Ovary (tissue), 7 donors: ENCODE measurements at regions not wholly inside any gene's neighbourhood (a gene's known extent, or its start where the extent isn't known, plus 50 kb on each side); places are given as distances from the start of the nearest gene placed in this dataset.

Experiments used
- DNase-seq, 5 donors: peaks; one replicate each; pipeline ENCODE4 v3.0.0-alpha.2; 2019 to 2020
- H3K27ac ChIP-seq, 2 donors: fragments of 200-600 bp; one replicate each; pipeline versions ENCODE4 v1.5.1 to v1.8.0; 2019 to 2022
- H3K27me3 ChIP-seq: fragments of 200-600 bp; one replicate; pipeline ENCODE4 v1.8.0; 2022
- H3K36me3 ChIP-seq: fragments of 200-600 bp; sonication (generic); one replicate; pipeline ENCODE4 v1.5.1; 2019
- H3K4me1 ChIP-seq: one replicate; pipeline ENCODE4 v1.8.1; 2013; ENCODE audit warnings: mild to moderate bottlenecking, moderate library complexity; ENCODE audit not compliant: insufficient read depth
- H3K4me3 ChIP-seq: fragments of 200-600 bp; sonication (generic); one replicate; pipeline ENCODE4 v1.5.1; 2017
- H3K9me3 ChIP-seq, 2 donors: fragments of 200-600 bp in 1 of 2; sonication (generic) in 1 of 2; one replicate each; pipeline versions ENCODE4 v1.5.1 to v1.8.1; 2013 to 2019; ENCODE audit warnings: mild to moderate bottlenecking in 1 of 2, moderate library complexity in 1 of 2
- EP300 ChIP-seq: sonication (generic); formaldehyde crosslinking; IDR thresholded peaks from one replicate; pipeline ENCODE4 v1.6.1; 2017; ENCODE audit warnings: antibody characterized with exemption
- POLR2A ChIP-seq: fragments of 450-650 bp; IDR thresholded peaks from one replicate; pipeline ENCODE4 v1.6.1; 2017; ENCODE audit warnings: antibody characterized with exemption, mild to moderate bottlenecking, moderate library complexity
- WGBS, 3 donors: extraction: QIAGEN DNeasy Blood & Tissue Kit in 1 of 3; methylation state at CpG; one replicate each; pipeline versions ENCODE4 v1.1.5 to v1.1.7; 2013 to 2017; 5-methylcytosine and 5-hydroxymethylcytosine counted together
- intact Hi-C, 4 donors: fragments of 100-400 bp; cut with DNase I; formaldehyde crosslinking; loops; one replicate each; pipeline versions ENCODE4 v1.11.0 to v1.15.1; 2022 to 2023
- TF ChIP-seq, protein P1 (sequence below), 3 donors: fragments of 450-650 bp in 2 of 3; fragments of 200-600 bp in 1 of 3; IDR thresholded peaks; one replicate each; pipeline versions ENCODE4 v1.5.1 to v1.8.0; 2016 to 2022; ENCODE audit warnings: antibody characterized with exemption in 3 of 3, mild to moderate bottlenecking in 1 of 3
- donor health status: DM: no; HTN: no; CAD: no; lungs with moderate emphysema.
- donor health status: DM: no; HTN: no; CAD: no.
- donor health status: Bipolar disorder and iron deficiency.
- donor health status: DM: no; HTN: no; CAD: no.
- donor health status: DM: yes; HTN: yes; CAD: no.

DNA sequence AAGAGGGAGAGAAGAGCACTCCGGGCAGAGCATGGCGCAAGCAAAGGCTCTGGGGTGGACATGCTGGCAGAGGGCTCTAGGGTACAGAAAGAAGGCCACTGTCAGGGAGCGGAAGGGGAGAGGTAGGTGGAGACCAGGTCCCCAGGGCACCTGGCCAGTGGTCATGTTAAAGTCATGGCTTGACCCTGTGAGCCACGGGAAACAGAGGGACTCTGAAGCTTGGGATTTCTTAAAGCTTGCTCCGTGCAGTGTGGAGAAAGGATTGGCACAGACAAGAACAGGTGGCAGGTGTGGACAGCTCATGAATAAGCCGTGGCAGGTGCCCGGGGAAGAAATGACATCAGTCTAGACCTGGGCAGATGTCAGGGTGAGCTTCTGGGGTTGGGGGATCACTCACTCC lies 413.8 kb downstream of the BCL11B start:
- WGBS, 3 donors = 83 to 95% (median 91%) methylated on average over 7 of the region's 7 CpGs
- H3K36me3 ChIP-seq = no peaks in the 10 kb centered on the region
- intact Hi-C loops = no loop called here

DNA sequence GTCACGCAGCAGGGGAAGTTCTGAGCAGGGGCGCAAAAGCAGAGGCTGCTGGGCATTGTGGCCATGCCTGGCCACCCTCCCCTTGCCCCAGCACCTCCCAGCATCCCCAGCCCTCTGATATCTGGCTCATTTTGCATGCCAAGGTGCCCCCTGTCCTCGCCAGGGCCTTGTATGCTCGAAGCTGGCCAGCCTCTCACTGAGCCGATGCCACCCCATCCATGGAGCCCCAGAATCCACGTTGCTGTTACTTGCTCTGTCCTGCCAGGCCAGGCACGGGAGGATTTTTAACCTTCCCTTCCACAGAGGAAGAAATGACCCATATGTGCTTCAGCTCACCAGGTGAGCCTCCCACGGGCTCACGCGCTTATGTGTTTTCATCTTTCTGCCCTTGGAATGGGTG lies 413.4 kb downstream of the BCL11B start:
- no peaks in the 10 kb centered on the region for H3K4me1 ChIP-seq
- 83 to 88% (median 87%) methylated on average over 10 of the region's 10 CpGs for WGBS, 3 donors
- H3K27me3 ChIP-seq = no peaks in the 10 kb centered on the region
- no peaks in the 10 kb centered on the region for H3K9me3 ChIP-seq
- no peak for DNase-seq
- no peak overlapping the region for H3K27ac ChIP-seq
- no peaks in the 10 kb centered on the region for H3K36me3 ChIP-seq
- no peak overlapping the region for H3K4me3 ChIP-seq
- TF ChIP-seq, protein P1, sequence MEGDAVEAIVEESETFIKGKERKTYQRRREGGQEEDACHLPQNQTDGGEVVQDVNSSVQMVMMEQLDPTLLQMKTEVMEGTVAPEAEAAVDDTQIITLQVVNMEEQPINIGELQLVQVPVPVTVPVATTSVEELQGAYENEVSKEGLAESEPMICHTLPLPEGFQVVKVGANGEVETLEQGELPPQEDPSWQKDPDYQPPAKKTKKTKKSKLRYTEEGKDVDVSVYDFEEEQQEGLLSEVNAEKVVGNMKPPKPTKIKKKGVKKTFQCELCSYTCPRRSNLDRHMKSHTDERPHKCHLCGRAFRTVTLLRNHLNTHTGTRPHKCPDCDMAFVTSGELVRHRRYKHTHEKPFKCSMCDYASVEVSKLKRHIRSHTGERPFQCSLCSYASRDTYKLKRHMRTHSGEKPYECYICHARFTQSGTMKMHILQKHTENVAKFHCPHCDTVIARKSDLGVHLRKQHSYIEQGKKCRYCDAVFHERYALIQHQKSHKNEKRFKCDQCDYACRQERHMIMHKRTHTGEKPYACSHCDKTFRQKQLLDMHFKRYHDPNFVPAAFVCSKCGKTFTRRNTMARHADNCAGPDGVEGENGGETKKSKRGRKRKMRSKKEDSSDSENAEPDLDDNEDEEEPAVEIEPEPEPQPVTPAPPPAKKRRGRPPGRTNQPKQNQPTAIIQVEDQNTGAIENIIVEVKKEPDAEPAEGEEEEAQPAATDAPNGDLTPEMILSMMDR (IDR thresholded peaks at IDR 0.05) = no peak
- intact Hi-C loops = no loop called here

More for the DNA sequence above, 413.8 kb downstream of the BCL11B start:
- no peaks in the 10 kb centered on the region for H3K9me3 ChIP-seq
- no peak overlapping the region for H3K27ac ChIP-seq
- no peak for DNase-seq
- TF ChIP-seq, protein P1 (IDR thresholded peaks at IDR 0.05) = no peak
- TF ChIP-seq POLR2A = no peak
- no peaks in the 10 kb centered on the region for H3K4me1 ChIP-seq
- no peak overlapping the region for H3K4me3 ChIP-seq
- H3K27me3 ChIP-seq = no peaks in the 10 kb centered on the region

DNA sequence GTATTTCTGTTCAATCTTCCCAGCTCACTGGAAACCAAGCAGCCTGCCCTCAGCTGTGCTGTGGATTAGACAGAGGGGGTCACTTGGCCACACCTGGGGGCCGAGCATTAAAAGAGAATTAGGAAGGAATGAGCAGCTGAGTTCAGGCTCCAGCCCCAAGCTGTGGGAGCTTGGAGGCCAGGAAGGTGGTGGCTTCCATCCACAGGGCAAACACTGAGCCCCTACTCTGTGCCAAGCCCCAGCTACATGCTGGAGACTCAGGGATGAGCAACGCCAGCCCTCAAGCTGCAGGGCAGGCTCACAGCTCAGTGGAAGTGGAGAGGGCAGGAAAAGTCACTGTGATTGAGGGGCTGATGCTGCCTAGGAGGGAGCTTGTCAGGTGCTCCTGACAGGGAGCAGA lies 412.7 kb downstream of the BCL11B start:
- Histone ChIP-seq H3K36me3 (no peaks in the 10 kb centered on the region), H3K4me1 (no peaks in the 10 kb centered on the region), H3K27me3 (no peaks in the 10 kb centered on the region), H3K4me3 (no peak overlapping the region), H3K27ac (no peak overlapping the region), H3K9me3 (no peaks in the 10 kb centered on the region)
- 79 to 87% (median 82%) methylated on average over 2 of the region's 2 CpGs for WGBS, 3 donors
- TF ChIP-seq, protein P1 (IDR thresholded peaks at IDR 0.05) = no peak
- TF ChIP-seq POLR2A (no peak), EP300 (no peak)
- intact Hi-C loops = no loop called here
- DNase-seq = no peak

DNA sequence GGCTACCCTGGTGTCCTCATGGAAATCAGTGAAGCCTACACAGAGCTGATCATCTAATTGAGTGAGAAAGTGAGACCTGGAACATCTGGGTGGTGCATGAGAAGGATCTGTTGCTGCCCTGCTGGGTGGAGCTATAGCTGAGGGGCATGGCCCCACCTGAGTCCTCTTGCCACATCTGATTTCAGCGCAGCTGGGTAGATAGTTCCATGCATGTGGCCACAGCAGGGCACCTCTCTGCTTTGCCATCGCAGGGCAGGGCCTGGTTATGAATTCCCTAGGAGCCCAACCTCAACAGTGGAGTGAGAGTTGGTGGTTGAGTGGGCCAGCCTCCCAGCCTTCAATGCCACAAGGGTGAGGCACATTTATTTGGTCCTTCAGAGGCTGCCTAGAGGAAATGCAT lies 407.8 kb downstream of the BCL11B start:
- no peaks in the 10 kb centered on the region for H3K27me3 ChIP-seq
- DNase-seq = no peak
- H3K4me1 ChIP-seq = no peaks in the 10 kb centered on the region
- no peaks in the 10 kb centered on the region for H3K36me3 ChIP-seq
- intact Hi-C loops = no loop called here
- no peaks in the 10 kb centered on the region for H3K9me3 ChIP-seq
- no peak overlapping the region for H3K4me3 ChIP-seq
- no peak for TF ChIP-seq EP300
- TF ChIP-seq, protein P1 (IDR thresholded peaks at IDR 0.05) = no peak
- TF ChIP-seq POLR2A = no peak
- WGBS, 3 donors = 97 to 100% (median 100%) methylated on average over 2 of the region's 2 CpGs
- no peak overlapping the region for H3K27ac ChIP-seq

DNA sequence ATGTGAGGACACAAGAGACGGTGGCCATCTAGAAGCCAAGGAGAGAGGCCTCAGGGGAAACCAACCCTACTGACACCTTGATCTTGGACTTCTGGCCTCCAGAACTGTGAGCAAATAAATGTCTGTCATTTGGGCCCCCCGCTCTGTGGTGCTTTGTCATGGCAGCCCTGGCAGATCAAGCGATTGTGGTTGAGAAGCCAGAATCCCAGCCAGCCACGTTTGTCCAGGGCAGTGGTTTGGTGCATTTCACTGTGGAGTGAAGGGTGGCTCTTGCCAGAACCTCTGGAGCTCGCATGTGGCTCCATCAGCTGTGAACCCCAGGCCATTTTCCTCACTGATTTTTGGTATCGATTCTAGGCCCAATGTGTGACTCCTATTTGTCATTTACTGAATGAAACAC lies 404.9 kb downstream of the BCL11B start:
- H3K4me3 ChIP-seq = no peak overlapping the region
- WGBS, 3 donors = 88 to 95% (median 94%) methylated on average over 6 of the region's 6 CpGs
- DNase-seq = no peak
- intact Hi-C loops = no loop called here
- H3K27ac ChIP-seq = no peak overlapping the region
- H3K27me3 ChIP-seq = no peaks in the 10 kb centered on the region
- H3K4me1 ChIP-seq = peaks cover 6% of the 10 kb centered on the region
- TF ChIP-seq, protein P1 (IDR thresholded peaks at IDR 0.05) = no peak
- TF ChIP-seq POLR2A (no peak), EP300 (no peak)
- H3K9me3 ChIP-seq = no peaks in the 10 kb centered on the region
- H3K36me3 ChIP-seq = no peaks in the 10 kb centered on the region
